ENCODE measurements at regions not wholly inside any gene's neighbourhood (a gene's known extent, or its start where the extent isn't known, plus 50 kb on each side); places are given as distances from the start of the nearest gene placed in this dataset.
A peak's percentile ranks its signal among the peaks of the same experiment; 100 is the strongest.
"Not testable (repeated sequence)": the region's sequence is repeated elsewhere in the genome, so short reads cannot be mapped to it uniquely, and the experiment has no call there.

GRCh38 chr13:55984026-55984425 is 1156.7 kb upstream of the PRR20A start:
- POLR2A ChIA-PET; H3K4me3 Mint-ChIP-seq; CTCF ChIA-PET; ATAC-seq; H3K4me1 Mint-ChIP-seq; H3K27me3 Mint-ChIP-seq (ENCODE audit: low read depth); H3K36me3 Mint-ChIP-seq; H3K27ac Mint-ChIP-seq; DNase-seq (ENCODE audit: low spot score): not testable (repeated sequence)
- H3K9me3 Mint-ChIP-seq, result peaks cover 12% of the 10 kb centered on the region
- TF ChIP-seq HMGA2 (CRISPR knock-in tag; IDR thresholded peaks at IDR 0.05), result peak; percentile 94

GRCh38 chr13:55990631-55991030 is 1150.1 kb upstream of the PRR20A start:
- ChIA-PET CTCF (no interaction called here), POLR2A (no interaction called here)
- H3K27me3 Mint-ChIP-seq (ENCODE audit: low read depth), result no peaks in the 10 kb centered on the region
- H3K9me3 Mint-ChIP-seq, result peaks cover 8% of the 10 kb centered on the region
- H3K4me3 Mint-ChIP-seq, result no peak overlapping the region
- H3K36me3 Mint-ChIP-seq, result peaks cover 5% of the 10 kb centered on the region; the same call in 1 of the 2 replicates
- TF ChIP-seq ATF1 (CRISPR knock-in tag; IDR thresholded peaks at IDR 0.05) (no peak), USF1 (CRISPR knock-in tag; IDR thresholded peaks at IDR 0.05) (no peak), ZNF263 (CRISPR knock-in tag; IDR thresholded peaks at IDR 0.05; ENCODE audit: low read depth) (no peak), GRHL2 (CRISPR knock-in tag; IDR thresholded peaks at IDR 0.05; ENCODE audit: insufficient replicate concordance, severe bottlenecking) (no peak), FOXP1 (CRISPR knock-in tag; IDR thresholded peaks at IDR 0.05; ENCODE audit: borderline replicate concordance) (no peak), MYBL2 (CRISPR knock-in tag; IDR thresholded peaks at IDR 0.05) (no peak), IRF2 (CRISPR knock-in tag; IDR thresholded peaks at IDR 0.05; ENCODE audit: borderline replicate concordance, low read depth) (no peak), ZNF281 (CRISPR knock-in tag; IDR thresholded peaks at IDR 0.05) (no peak)
- H3K4me1 Mint-ChIP-seq, result no peaks in the 10 kb centered on the region
- H3K27ac Mint-ChIP-seq, result no peak overlapping the region
- DNase-seq (ENCODE audit: low spot score), result no peak
- ATAC-seq, result no peak

DNA sequence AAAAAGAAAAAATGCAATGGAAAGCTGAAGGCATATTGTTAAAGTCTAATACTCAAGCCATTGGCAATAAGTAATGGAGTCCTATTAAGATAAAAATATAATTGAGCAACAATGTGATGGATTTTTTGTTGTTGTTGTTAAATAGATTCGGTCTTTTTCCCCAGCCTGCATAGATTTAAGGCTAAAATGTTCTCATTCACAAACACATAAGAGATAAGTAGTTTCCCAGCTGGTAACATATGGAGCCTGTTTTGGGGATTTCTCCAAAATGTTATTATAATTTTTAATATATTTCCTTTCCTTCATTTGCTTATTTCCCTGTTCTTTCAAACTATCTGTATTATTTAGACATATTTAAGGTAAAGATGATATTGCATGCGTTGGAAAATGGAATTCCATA is 1149.1 kb upstream of the PRR20A start:
- H3K27ac Mint-ChIP-seq, result no peak overlapping the region
- no peak overlapping the region for H3K4me3 Mint-ChIP-seq
- H3K9me3 Mint-ChIP-seq, result peaks cover 5% of the 10 kb centered on the region
- no peaks in the 10 kb centered on the region for H3K4me1 Mint-ChIP-seq
- POLR2A ChIA-PET, result no interaction called here
- H3K36me3 Mint-ChIP-seq, result peaks cover 2% of the 10 kb centered on the region; the same call in 1 of the 2 replicates
- ATAC-seq, result no peak
- TF ChIP-seq CBFB (CRISPR knock-in tag; IDR thresholded peaks at IDR 0.05; ENCODE audit: low read depth) (no peak), ZNF232 (CRISPR knock-in tag; IDR thresholded peaks at IDR 0.05) (no peak), AR (CRISPR knock-in tag; IDR thresholded peaks at IDR 0.05) (no peak), CDX4 (CRISPR knock-in tag; IDR thresholded peaks at IDR 0.05; ENCODE audit: borderline replicate concordance) (no peak), TEAD1 (CRISPR knock-in tag; IDR thresholded peaks at IDR 0.05) (no peak), FOXP4 (CRISPR knock-in tag; IDR thresholded peaks at IDR 0.05) (no peak)
- DNase-seq (ENCODE audit: low spot score), result no peak
- CTCF ChIA-PET, result no interaction called here
- no peaks in the 10 kb centered on the region for H3K27me3 Mint-ChIP-seq (ENCODE audit: low read depth)
